Naive thymus-derived CD4-positive, alpha-beta T cell (primary cell): ENCODE measurements at regions not wholly inside any gene's neighbourhood (a gene's known extent, or its start where the extent isn't known, plus 50 kb on each side); places are given as distances from the start of the nearest gene placed in this dataset.

Experiments
- ATAC-seq: fragments of 150-1000 bp; cut with Tn5 transposase; 2 replicates; pipeline ENCODE4 v1.10.0; 2021; ENCODE audit warnings: mild to moderate bottlenecking, moderate library complexity
- CTCF ChIA-PET: fragments of 350-600 bp; sonication (Branson Sonifier 250); formaldehyde crosslinking; loops from one replicate; lab custom pipeline; 2021; ENCODE audit warnings: antibody characterized with exemption; lab: Charles Lee
- POLR2A ChIA-PET: fragments of 350-600 bp; sonication (Branson Sonifier 250); formaldehyde crosslinking; loops from one replicate; lab custom pipeline; 2021; ENCODE audit warnings: antibody characterized with exemption, inconsistent platforms; lab: Charles Lee
- DNase-seq, 9 donors: peaks; one replicate each; pipeline versions ENCODE4 v3.0.0 to v3.0.0-alpha.2; 2020 to 2022; ENCODE audit warnings: mixed read lengths in 1 of 9
- H3K27ac ChIP-seq: one replicate; pipeline ENCODE4 v1.7.0; 2013; ENCODE audit warnings: mild to moderate bottlenecking, low read depth, low read length, moderate library complexity
- H3K27me3 ChIP-seq, 2 donors: one replicate each; pipeline ENCODE4 v1.7.0; 2013; ENCODE audit warnings: low read length in 2 of 2, mild to moderate bottlenecking in 2 of 2, moderate library complexity in 2 of 2; ENCODE audit not compliant: control insufficient read depth in 2 of 2, insufficient read depth in 2 of 2
- H3K36me3 ChIP-seq, 3 experiments: 1 replicate in 2 of 3; 2 replicates in 1 of 3; pipeline ENCODE4 v1.7.0; 2013; ENCODE audit warnings: low read length in 3 of 3, mild to moderate bottlenecking in 3 of 3, moderate library complexity in 1 of 3; ENCODE audit not compliant: insufficient read depth in 3 of 3, control insufficient read depth in 2 of 3
- H3K4me1 ChIP-seq, 2 donors: one replicate each; pipeline ENCODE4 v1.7.0; 2013; ENCODE audit warnings: low read length in 2 of 2, mild to moderate bottlenecking in 2 of 2, moderate library complexity in 1 of 2; ENCODE audit not compliant: control insufficient read depth in 2 of 2, insufficient read depth in 2 of 2
- H3K4me3 ChIP-seq: 2 replicates; pipeline ENCODE4 v1.7.0; 2013; ENCODE audit warnings: mild to moderate bottlenecking, low read length
- H3K9me3 ChIP-seq, 3 experiments: 1 replicate in 2 of 3; 2 replicates in 1 of 3; pipeline ENCODE4 v1.7.0; 2013; ENCODE audit warnings: low read length in 3 of 3; ENCODE audit not compliant: control insufficient read depth in 2 of 3
- H3K27ac Mint-ChIP-seq, 9 donors: one replicate each; pipeline ENCODE4 v1.8.0; 2020 to 2022; ENCODE audit warnings: mixed read lengths in 9 of 9, mild to moderate bottlenecking in 8 of 9, moderate library complexity in 5 of 9, inconsistent platforms in 2 of 9
- H3K27me3 Mint-ChIP-seq, 5 donors: one replicate each; pipeline ENCODE4 v1.8.0; 2021 to 2022; ENCODE audit warnings: mixed read lengths in 5 of 5, mild to moderate bottlenecking in 1 of 5
- H3K36me3 Mint-ChIP-seq, 5 donors: one replicate each; pipeline ENCODE4 v1.8.0; 2020 to 2022; ENCODE audit warnings: mixed read lengths in 5 of 5, mild to moderate bottlenecking in 3 of 5, inconsistent platforms in 1 of 5
- H3K4me1 Mint-ChIP-seq, 7 donors: one replicate each; pipeline ENCODE4 v1.8.0; 2020 to 2022; ENCODE audit warnings: mixed read lengths in 7 of 7, mild to moderate bottlenecking in 3 of 7, inconsistent platforms in 1 of 7
- H3K4me3 Mint-ChIP-seq, 10 donors: one replicate each; pipeline ENCODE4 v1.8.0; 2020 to 2022; ENCODE audit warnings: mild to moderate bottlenecking in 10 of 10, mixed read lengths in 10 of 10, moderate library complexity in 6 of 10, inconsistent platforms in 2 of 10
- H3K9me3 Mint-ChIP-seq, 11 donors: one replicate each; pipeline ENCODE4 v1.8.0; 2020 to 2022; ENCODE audit warnings: mixed read lengths in 11 of 11, mild to moderate bottlenecking in 4 of 11, inconsistent platforms in 1 of 11, moderate library complexity in 1 of 11
- intact Hi-C, 2 donors: fragments of 100-400 bp; cut with micrococcal nuclease; formaldehyde crosslinking; loops; one replicate each; pipeline ENCODE4 v1.15.1; 2023

- POLR2A ChIA-PET, result no interaction called here
- no peaks in the 10 kb centered on the region for H3K9me3 ChIP-seq
- DNase-seq, result no peak
- no peaks in the 10 kb centered on the region for H3K27me3 ChIP-seq
- peaks cover 0 to 4% (median 0%) of the 10 kb centered on the region in 5 donors for H3K27me3 Mint-ChIP-seq
- no peak overlapping the region for H3K27ac ChIP-seq
- intact Hi-C loops, result no loop called here
- H3K9me3 Mint-ChIP-seq, result peaks cover 0 to 19% (median 3%) of the 10 kb centered on the region in 11 donors
- H3K36me3 ChIP-seq, result no peaks in the 10 kb centered on the region
- no peaks in the 10 kb centered on the region for H3K4me1 Mint-ChIP-seq
- no peaks in the 10 kb centered on the region for H3K36me3 Mint-ChIP-seq
- H3K4me1 ChIP-seq, result no peaks in the 10 kb centered on the region
- H3K27ac Mint-ChIP-seq, result no peak overlapping the region
- CTCF ChIA-PET, result no interaction called here
- no peak for ATAC-seq
- H3K4me3 Mint-ChIP-seq, result no peak overlapping the region
- no peak overlapping the region for H3K4me3 ChIP-seq
Measured at GRCh38 chr1:195934817-195935553, 673.3 kb downstream of the KCNT2 start.

DNA sequence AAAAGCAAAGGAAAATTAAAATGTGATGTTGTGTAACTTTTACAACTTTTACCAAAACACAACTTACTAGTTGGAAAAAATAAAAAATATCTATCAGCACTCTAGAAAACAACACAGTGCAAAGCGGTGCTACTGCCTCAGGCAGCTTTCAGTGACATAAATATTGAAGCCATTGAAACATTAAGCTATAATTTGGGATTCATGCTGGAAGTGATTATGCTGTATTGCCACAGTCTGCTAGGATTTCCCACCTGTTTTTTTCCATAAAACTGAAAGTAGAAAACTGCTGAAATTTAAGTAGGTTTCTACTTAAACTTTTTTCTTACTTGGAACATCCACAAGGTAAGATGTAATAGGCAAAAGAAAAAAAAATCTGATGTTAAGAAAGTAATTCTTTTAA, 674.4 kb downstream of the KCNT2 start:
- H3K9me3 Mint-ChIP-seq, result peaks cover 0 to 19% (median 3%) of the 10 kb centered on the region in 11 donors
- CTCF ChIA-PET, result no interaction called here
- no peak for ATAC-seq

GRCh38 chr1:195915826-195916225, 692.4 kb downstream of the KCNT2 start:
- Mint-ChIP-seq H3K4me1 (no peaks in the 10 kb centered on the region), H3K9me3 (peaks cover 3 to 14% (median 9%) of the 10 kb centered on the region in 11 donors), H3K36me3 (no peaks in the 10 kb centered on the region), H3K27me3 (no peaks in the 10 kb centered on the region), H3K4me3 (no peak overlapping the region), H3K27ac (no peak overlapping the region)
- peaks cover 0 to 6% (median 0%) of the 10 kb centered on the region in 3 experiments for H3K9me3 ChIP-seq
- POLR2A ChIA-PET, result no interaction called here
- DNase-seq (no peak), ATAC-seq (no peak)
- no peaks in the 10 kb centered on the region for H3K36me3 ChIP-seq
- CTCF ChIA-PET, result no interaction called here
- no peak overlapping the region for H3K4me3 ChIP-seq
- H3K4me1 ChIP-seq, result no peaks in the 10 kb centered on the region
- intact Hi-C loops, result no loop called here
- H3K27me3 ChIP-seq, result no peaks in the 10 kb centered on the region
- no peak overlapping the region for H3K27ac ChIP-seq

More for the DNA sequence above, 674.4 kb downstream of the KCNT2 start:
- Mint-ChIP-seq H3K4me3 (no peak overlapping the region), H3K4me1 (no peaks in the 10 kb centered on the region), H3K36me3 (no peaks in the 10 kb centered on the region), H3K27me3 (peaks cover 0 to 4% (median 0%) of the 10 kb centered on the region in 5 donors), H3K27ac (no peak overlapping the region)
- Histone ChIP-seq H3K4me1 (no peaks in the 10 kb centered on the region), H3K27me3 (no peaks in the 10 kb centered on the region), H3K36me3 (no peaks in the 10 kb centered on the region), H3K9me3 (no peaks in the 10 kb centered on the region), H3K4me3 (no peak overlapping the region), H3K27ac (no peak overlapping the region)
- DNase-seq, result no peak
- POLR2A ChIA-PET, result no interaction called here
- intact Hi-C loops, result no loop called here

- POLR2A ChIA-PET, result no interaction called here
- H3K4me3 Mint-ChIP-seq, result no peak overlapping the region
- Histone ChIP-seq H3K36me3 (no peaks in the 10 kb centered on the region), H3K27ac (no peak overlapping the region), H3K9me3 (no peaks in the 10 kb centered on the region), H3K27me3 (no peaks in the 10 kb centered on the region), H3K4me3 (no peak overlapping the region), H3K4me1 (no peaks in the 10 kb centered on the region)
- no peak overlapping the region for H3K27ac Mint-ChIP-seq
- peaks cover 0 to 5% (median 0%) of the 10 kb centered on the region in 11 donors for H3K9me3 Mint-ChIP-seq
- no peaks in the 10 kb centered on the region for H3K4me1 Mint-ChIP-seq
- no peaks in the 10 kb centered on the region for H3K27me3 Mint-ChIP-seq
- no peak for DNase-seq
- intact Hi-C loops, result no loop called here
- no peak for ATAC-seq
- no peaks in the 10 kb centered on the region for H3K36me3 Mint-ChIP-seq
- CTCF ChIA-PET, result no interaction called here
Measured at GRCh38 chr1:195909061-195909460, 699.2 kb downstream of the KCNT2 start.

- DNase-seq, result no peak
- intact Hi-C loops, result no loop called here
Measured at GRCh38 chr1:195908121-195908520, 700.1 kb downstream of the KCNT2 start.

DNA sequence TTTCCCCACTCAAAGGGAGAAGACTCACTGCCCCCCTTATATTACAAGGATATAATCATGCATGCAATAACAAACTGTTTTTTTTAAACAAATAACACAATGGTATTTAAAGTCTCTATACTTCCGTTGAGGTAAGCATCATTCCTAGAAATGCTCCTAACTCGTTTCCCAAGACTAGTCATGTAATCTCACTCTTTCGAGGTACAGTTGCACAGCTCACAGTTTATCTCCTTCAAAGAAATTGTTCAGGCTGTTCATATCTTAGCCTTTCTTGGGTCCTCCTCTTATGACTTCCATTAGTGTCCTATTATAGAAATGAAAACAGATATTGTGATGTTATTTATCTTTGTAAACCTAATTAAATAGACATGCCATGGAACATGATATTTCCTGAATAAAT, 705.0 kb downstream of the KCNT2 start:
- CTCF ChIA-PET, result no interaction called here
- Histone ChIP-seq H3K9me3 (no peaks in the 10 kb centered on the region), H3K4me3 (no peak overlapping the region), H3K27ac (no peak overlapping the region), H3K27me3 (no peaks in the 10 kb centered on the region), H3K4me1 (no peaks in the 10 kb centered on the region), H3K36me3 (no peaks in the 10 kb centered on the region)
- Mint-ChIP-seq H3K4me3 (no peak overlapping the region), H3K27ac (no peak overlapping the region), H3K36me3 (no peaks in the 10 kb centered on the region), H3K9me3 (peaks cover 0 to 3% (median 0%) of the 10 kb centered on the region in 11 donors), H3K4me1 (no peaks in the 10 kb centered on the region), H3K27me3 (no peaks in the 10 kb centered on the region)
- no peak for DNase-seq
- POLR2A ChIA-PET, result no interaction called here
- no peak for ATAC-seq
- intact Hi-C loops, result no loop called here

More at GRCh38 chr1:195908121-195908520, 700.1 kb downstream of the KCNT2 start:
- Histone ChIP-seq H3K4me1 (no peaks in the 10 kb centered on the region), H3K36me3 (no peaks in the 10 kb centered on the region), H3K9me3 (no peaks in the 10 kb centered on the region), H3K4me3 (no peak overlapping the region), H3K27ac (no peak overlapping the region), H3K27me3 (no peaks in the 10 kb centered on the region)
- peak; percentile 38 for ATAC-seq
- H3K27ac Mint-ChIP-seq, result no peak overlapping the region
- H3K4me1 Mint-ChIP-seq, result no peaks in the 10 kb centered on the region
- no peaks in the 10 kb centered on the region for H3K27me3 Mint-ChIP-seq
- ChIA-PET CTCF (no interaction called here), POLR2A (no interaction called here)
- H3K4me3 Mint-ChIP-seq, result no peak overlapping the region
- no peaks in the 10 kb centered on the region for H3K36me3 Mint-ChIP-seq
- peaks cover 0 to 5% (median 0%) of the 10 kb centered on the region in 11 donors for H3K9me3 Mint-ChIP-seq

GRCh38 chr1:195902779-195903178, 705.5 kb downstream of the KCNT2 start:
- CTCF ChIA-PET, result no interaction called here
- Histone ChIP-seq H3K27ac (no peak overlapping the region), H3K9me3 (no peaks in the 10 kb centered on the region), H3K36me3 (no peaks in the 10 kb centered on the region), H3K4me3 (no peak overlapping the region), H3K4me1 (no peaks in the 10 kb centered on the region), H3K27me3 (no peaks in the 10 kb centered on the region)
- H3K27me3 Mint-ChIP-seq, result no peaks in the 10 kb centered on the region
- H3K9me3 Mint-ChIP-seq, result peaks cover 0 to 4% (median 0%) of the 10 kb centered on the region in 11 donors
- no peak for ATAC-seq
- POLR2A ChIA-PET, result no interaction called here
- no peak overlapping the region for H3K4me3 Mint-ChIP-seq
- no peaks in the 10 kb centered on the region for H3K4me1 Mint-ChIP-seq
- intact Hi-C loops, result no loop called here
- DNase-seq, result no peak
- no peak overlapping the region for H3K27ac Mint-ChIP-seq
- H3K36me3 Mint-ChIP-seq, result no peaks in the 10 kb centered on the region
